AG20443 (cell line): ENCODE measurements at regions not wholly inside any gene's neighbourhood (a gene's known extent, or its start where the extent isn't known, plus 50 kb on each side); places are given as distances from the start of the nearest gene placed in this dataset.

Experiments used
- DNase-seq: peaks from one replicate; pipeline ENCODE4 v3.0.0; 2012; ENCODE audit warnings: low spot score, mixed read lengths

GRCh38 chr2:238985041-238985729 lies 137.3 kb downstream of the TWIST2 start:
- no peak for DNase-seq

DNA sequence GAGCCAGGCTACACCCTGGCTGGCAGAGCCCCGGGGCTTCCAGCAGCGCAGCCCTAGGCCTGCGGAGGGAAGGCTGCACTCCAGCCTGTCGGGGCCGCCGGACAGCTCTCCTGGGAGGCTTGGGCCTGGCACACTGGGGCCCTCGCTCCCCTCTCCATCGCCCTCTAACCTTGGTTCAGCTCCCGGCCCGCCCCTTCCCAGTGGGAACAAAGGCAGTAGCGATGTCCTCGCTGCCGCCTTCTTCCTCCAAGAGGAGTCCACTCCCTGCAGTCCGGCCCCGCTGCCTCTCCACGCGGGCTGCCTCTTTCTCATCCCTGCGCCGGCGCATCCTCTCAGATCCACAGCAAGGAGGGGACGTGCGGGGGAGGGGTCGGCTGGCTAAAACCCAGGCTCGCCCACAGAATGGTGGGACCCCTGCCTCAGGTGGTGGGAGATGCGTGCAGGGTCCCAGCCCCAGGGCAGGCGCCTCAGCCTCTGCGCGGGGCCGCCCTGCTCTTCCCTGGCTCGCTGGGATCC lies 138.1 kb downstream of the TWIST2 start:
- no peak for DNase-seq

GRCh38 chr2:238986491-238987351 lies 138.8 kb downstream of the TWIST2 start:
- DNase-seq = no peak

- peak; percentile 46 for DNase-seq
Observed at GRCh38 chr2:238987352-238987981, 139.6 kb downstream of the TWIST2 start.

GRCh38 chr2:238988105-238988504 lies 140.2 kb downstream of the TWIST2 start:
- no peak for DNase-seq

- no peak for DNase-seq
Observed at GRCh38 chr2:238988752-238989151, 140.9 kb downstream of the TWIST2 start.

- no peak for DNase-seq
Observed at GRCh38 chr2:238989484-238989883, 141.6 kb downstream of the TWIST2 start.

DNA sequence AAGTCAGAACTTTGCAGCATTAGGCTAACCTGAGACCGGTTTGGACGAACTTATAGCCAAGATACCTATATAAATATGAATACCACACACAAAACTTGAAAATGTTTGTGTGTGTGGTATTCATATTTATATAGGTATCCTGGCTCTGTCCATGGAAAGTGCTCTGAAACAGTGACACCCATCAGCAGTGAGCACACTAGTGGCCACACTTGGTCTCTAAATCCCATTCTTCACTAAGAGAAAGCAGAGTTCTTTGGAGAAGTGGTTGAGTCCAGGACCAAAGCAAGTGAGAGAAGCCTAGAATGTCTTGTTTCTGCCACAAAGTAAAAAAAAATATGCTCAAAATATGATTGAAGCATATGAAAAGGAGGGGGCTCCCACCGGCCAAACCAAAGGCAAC lies 146.5 kb downstream of the TWIST2 start:
- DNase-seq = no peak

DNA sequence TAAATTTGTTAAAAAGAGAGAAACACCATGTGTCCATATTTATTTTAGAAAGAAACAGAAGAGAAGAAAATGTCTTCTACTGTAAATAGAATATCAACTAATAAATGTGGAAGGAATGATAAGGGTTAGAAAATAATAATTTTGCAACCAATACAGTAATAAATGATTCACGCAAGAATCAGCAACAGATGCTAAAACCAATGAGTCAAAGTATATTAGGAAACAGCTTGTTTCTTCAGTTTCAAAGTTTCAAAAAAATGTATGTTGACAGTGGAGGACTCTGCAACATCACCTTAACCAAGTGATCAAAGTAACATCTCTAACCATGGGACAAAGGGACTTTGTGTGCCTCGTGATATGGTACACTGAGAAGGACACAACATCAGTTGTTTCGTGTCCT lies 147.0 kb downstream of the TWIST2 start:
- no peak for DNase-seq

- DNase-seq = no peak
Observed at GRCh38 chr2:238995634-238996033, 147.7 kb downstream of the TWIST2 start.

DNA sequence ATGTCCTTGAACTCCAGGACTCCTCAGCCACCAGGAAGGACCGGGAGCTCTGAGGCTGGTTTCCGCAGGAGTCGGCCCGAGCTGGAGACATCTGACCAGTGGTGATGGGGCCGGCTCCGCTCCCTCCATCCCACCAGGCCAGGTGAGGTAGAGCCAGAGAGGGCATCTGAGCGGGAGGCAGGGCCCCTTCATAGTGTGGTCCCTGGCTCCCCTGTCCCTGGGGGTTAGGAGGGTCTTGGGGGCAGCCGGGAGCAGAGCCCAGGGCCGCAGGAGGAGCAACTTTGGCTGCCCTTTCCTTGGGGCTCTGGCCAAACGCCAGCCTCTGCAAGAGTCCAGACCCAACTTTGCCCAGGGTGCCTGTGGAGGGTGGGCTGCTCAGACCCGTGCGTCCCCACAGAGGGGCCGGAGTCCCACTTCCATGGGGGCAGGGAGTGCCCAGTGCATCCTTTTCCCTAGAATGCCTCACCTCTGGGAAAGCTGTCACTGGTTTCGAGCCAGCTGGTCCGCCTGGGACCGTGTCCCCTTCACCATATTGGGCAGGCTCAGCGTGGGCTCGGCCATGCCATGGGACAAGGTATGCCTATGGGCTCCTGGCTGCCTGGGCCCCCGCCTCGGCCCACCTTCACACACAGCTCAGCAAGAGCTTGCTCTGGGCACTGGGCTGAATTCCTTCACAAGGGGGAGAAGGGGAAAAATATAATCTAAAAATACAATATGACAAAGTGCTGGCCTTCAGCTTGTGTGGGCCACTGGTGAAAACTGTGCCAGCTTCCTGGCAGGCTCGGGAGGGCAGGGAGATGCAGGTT lies 148.6 kb downstream of the TWIST2 start:
- no peak for DNase-seq

- no peak for DNase-seq
Observed at GRCh38 chr2:238997137-238997390, 149.2 kb downstream of the TWIST2 start.

- no peak for DNase-seq
Observed at GRCh38 chr2:238997684-238998083, 149.8 kb downstream of the TWIST2 start.
